ENCODE measurements at regions not wholly inside any gene's neighbourhood (a gene's known extent, or its start where the extent isn't known, plus 50 kb on each side); places are given as distances from the start of the nearest gene placed in this dataset.
"Not testable (repeated sequence)": the region's sequence is repeated elsewhere in the genome, so short reads cannot be mapped to it uniquely, and the experiment has no call there.

DNA sequence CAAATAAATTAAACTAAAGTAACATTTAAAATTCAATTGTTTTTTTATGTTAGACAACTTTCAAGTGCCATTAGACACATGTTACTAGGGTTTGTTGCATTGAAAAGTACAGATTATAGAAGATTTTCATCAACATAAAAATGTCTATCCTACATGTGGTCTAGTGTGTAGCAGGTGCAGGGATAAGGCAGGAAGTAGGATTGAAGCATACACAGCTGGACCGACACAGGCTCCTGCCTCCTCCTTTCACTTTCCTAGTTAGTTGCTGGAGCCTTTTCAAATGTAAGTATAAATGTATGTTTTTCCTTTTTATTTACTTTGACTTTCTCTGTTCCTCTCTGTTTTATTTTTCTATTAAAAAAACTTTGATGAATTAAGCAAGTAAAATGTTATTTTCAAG lies 246.9 kb upstream of the LUZP2 start:
- no peak overlapping the region for H3K27ac Mint-ChIP-seq
- no peak overlapping the region for H3K4me3 Mint-ChIP-seq
- H3K27me3 Mint-ChIP-seq, result no peaks in the 10 kb centered on the region
- H3K9me3 Mint-ChIP-seq, result no peaks in the 10 kb centered on the region
- no peaks in the 10 kb centered on the region for H3K36me3 Mint-ChIP-seq
- no peaks in the 10 kb centered on the region for H3K4me1 Mint-ChIP-seq

DNA sequence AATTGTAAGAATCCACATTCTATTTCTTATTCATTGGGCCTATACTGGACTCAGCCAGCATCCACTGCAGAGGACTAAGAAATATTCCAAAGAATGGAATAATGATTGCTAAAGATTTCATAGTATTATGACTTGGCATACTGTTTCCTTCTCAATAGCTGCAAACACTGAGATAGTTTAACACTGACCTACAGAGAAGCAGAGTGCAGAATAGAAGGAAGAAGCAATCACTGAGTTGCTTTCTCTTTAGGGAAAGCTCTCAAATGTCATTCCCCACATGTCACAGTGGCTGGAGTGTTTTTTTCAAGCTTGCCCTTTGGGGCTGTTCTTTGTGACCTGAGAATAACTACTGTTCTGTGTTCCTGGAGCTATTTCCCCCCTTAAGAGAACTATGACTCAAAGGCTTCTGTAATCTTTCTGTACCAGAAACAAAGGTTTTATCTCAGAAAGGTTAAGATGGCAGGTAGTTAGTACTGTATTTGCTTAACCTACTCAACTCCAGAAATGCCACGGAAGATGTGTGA lies 243.6 kb upstream of the LUZP2 start:
- Mint-ChIP-seq H3K4me3 (no peak overlapping the region), H3K36me3 (no peaks in the 10 kb centered on the region), H3K27me3 (no peaks in the 10 kb centered on the region), H3K27ac (no peak overlapping the region), H3K4me1 (no peaks in the 10 kb centered on the region), H3K9me3 (no peaks in the 10 kb centered on the region)

DNA sequence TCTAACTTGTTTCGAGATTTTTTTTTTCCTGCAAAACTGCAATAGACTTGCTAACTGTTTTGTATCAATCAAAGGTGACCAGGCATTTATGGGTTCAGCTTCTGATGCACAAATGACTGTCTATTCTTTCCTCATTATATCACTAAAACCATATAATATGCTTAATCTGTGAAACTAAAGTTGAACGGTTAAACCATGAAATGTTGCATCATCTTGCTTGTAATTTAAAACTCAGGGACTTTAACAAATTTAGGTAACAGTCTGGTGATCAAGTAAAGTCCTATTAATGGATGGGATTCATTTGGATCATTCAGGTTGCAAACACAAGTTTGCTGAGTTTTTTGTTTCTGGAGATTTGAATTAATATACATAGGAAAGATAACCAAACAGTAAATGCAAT lies 232.0 kb upstream of the LUZP2 start:
- peaks cover 5% of the 10 kb centered on the region for H3K9me3 Mint-ChIP-seq
- H3K36me3 Mint-ChIP-seq, result no peaks in the 10 kb centered on the region
- no peaks in the 10 kb centered on the region for H3K4me1 Mint-ChIP-seq
- H3K27ac Mint-ChIP-seq, result no peak overlapping the region
- no peak overlapping the region for H3K4me3 Mint-ChIP-seq
- no peaks in the 10 kb centered on the region for H3K27me3 Mint-ChIP-seq

- Mint-ChIP-seq H3K27me3 (no peaks in the 10 kb centered on the region), H3K27ac (no peak overlapping the region), H3K36me3 (no peaks in the 10 kb centered on the region), H3K4me1 (no peaks in the 10 kb centered on the region), H3K9me3 (peaks cover 5% of the 10 kb centered on the region), H3K4me3 (no peak overlapping the region)
Observed at GRCh38 chr11:24267014-24267413, 229.8 kb upstream of the LUZP2 start.

DNA sequence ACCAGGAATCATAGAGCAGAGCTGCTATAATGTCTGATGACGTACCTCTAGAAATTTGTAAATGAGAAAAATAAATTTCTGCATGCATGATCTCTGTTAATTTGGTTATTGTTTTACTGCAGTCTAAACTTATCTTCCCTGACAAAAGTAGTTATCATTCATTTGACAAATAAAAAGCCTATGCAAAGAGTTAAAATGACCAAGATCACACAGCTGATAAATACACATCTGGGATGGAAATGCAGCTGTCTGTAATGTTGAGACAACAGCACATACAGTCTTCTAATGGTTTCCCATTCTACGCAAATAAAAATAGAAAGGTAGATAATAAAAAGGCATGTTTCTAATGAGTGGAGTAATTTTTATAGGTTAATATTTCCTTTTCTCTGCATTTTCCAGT lies 225.1 kb upstream of the LUZP2 start:
- Mint-ChIP-seq H3K27ac (no peak overlapping the region), H3K9me3 (peaks cover 1% of the 10 kb centered on the region), H3K4me1 (no peaks in the 10 kb centered on the region), H3K36me3 (no peaks in the 10 kb centered on the region), H3K4me3 (no peak overlapping the region), H3K27me3 (no peaks in the 10 kb centered on the region)

DNA sequence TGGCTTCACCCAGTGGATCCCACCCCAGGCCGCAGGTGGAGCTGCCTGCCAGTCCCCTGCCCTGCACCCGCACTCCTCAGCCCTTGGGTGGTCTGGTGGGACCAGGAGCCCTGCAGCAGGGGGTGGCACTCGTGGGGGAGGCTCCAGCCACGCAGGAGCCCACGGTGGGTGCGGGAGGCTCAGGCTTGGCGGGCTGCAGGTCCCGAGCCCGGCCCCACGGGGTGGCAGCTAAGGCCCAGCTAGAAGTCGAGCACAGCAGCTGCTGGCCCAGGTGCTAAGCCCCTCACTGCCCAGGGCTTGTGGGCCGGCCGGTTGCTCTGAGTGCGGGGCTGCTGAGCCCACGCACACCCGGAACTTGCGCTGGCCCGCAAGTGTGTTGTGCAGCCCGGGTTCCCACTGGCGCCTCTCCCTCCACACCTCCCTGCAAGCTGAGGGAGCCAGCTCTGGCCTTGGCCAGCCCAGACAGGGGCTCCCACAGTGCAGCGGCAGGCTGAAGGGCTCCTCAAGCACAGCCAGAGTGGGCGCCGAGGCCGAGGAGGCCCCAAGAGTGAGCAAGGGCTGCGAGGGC lies 222.6 kb upstream of the LUZP2 start:
- not testable (repeated sequence) for H3K9me3 Mint-ChIP-seq, H3K36me3 Mint-ChIP-seq, H3K4me3 Mint-ChIP-seq, H3K27ac Mint-ChIP-seq, H3K4me1 Mint-ChIP-seq, H3K27me3 Mint-ChIP-seq

- H3K27me3 Mint-ChIP-seq, result no peaks in the 10 kb centered on the region
- H3K36me3 Mint-ChIP-seq, result no peaks in the 10 kb centered on the region
- H3K27ac Mint-ChIP-seq, result no peak overlapping the region
- H3K9me3 Mint-ChIP-seq, result peaks cover 6% of the 10 kb centered on the region
- no peak overlapping the region for H3K4me3 Mint-ChIP-seq
- no peaks in the 10 kb centered on the region for H3K4me1 Mint-ChIP-seq
Observed at GRCh38 chr11:24286238-24286637, 210.6 kb upstream of the LUZP2 start.

DNA sequence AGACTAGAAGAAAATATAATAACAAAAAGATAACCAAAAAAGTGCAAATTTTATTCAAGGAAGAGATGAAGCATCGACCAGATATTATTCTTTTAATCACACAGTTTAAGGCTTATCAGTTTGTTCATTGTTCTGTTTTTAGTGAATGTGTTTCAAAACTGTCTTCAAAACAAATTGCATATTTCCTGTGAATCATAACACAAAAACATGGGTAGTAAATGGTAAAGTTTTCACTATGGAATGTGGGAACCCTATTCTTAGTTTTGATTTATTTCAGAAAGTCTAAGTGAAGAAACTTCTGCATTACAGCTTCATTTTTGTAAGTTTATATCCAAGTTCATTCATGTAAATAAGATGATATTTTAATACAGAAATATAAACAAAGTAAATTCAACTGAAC lies 207.6 kb upstream of the LUZP2 start:
- Mint-ChIP-seq H3K36me3 (no peaks in the 10 kb centered on the region), H3K27ac (no peak overlapping the region), H3K9me3 (peaks cover 10% of the 10 kb centered on the region), H3K27me3 (no peaks in the 10 kb centered on the region), H3K4me1 (no peaks in the 10 kb centered on the region), H3K4me3 (no peak overlapping the region)

DNA sequence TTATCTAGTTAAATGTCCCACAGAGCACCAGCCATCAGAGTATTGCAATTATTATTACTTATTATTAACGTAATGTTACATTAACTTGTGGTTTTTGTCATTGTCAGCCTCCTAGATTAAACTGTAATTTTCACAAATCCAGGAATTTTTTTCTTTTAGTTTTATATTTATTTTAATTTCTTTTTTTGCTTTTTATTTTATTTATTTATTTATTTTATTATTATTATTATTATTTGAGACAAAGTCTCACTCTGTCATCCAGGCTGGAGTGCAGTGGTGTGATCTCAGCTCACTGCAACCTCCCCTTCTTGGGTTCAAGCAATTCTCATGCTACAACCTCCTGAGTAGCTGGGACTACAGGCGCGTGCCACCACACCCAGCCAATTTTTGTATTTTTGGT lies 202.9 kb upstream of the LUZP2 start:
- H3K4me3 Mint-ChIP-seq, result no peak overlapping the region
- no peaks in the 10 kb centered on the region for H3K27me3 Mint-ChIP-seq
- H3K4me1 Mint-ChIP-seq, result no peaks in the 10 kb centered on the region
- H3K27ac Mint-ChIP-seq, result no peak overlapping the region
- peaks cover 9% of the 10 kb centered on the region for H3K9me3 Mint-ChIP-seq
- no peaks in the 10 kb centered on the region for H3K36me3 Mint-ChIP-seq

- no peak overlapping the region for H3K27ac Mint-ChIP-seq
- peaks cover 14% of the 10 kb centered on the region for H3K9me3 Mint-ChIP-seq
- H3K36me3 Mint-ChIP-seq, result no peaks in the 10 kb centered on the region
- no peak overlapping the region for H3K4me3 Mint-ChIP-seq
- H3K27me3 Mint-ChIP-seq, result no peaks in the 10 kb centered on the region
- H3K4me1 Mint-ChIP-seq, result no peaks in the 10 kb centered on the region
Observed at GRCh38 chr11:24295360-24295759, 201.5 kb upstream of the LUZP2 start.

- Mint-ChIP-seq H3K4me3 (no peak overlapping the region), H3K4me1 (no peaks in the 10 kb centered on the region), H3K27ac (no peak overlapping the region), H3K36me3 (no peaks in the 10 kb centered on the region), H3K9me3 (peaks cover 15% of the 10 kb centered on the region), H3K27me3 (no peaks in the 10 kb centered on the region)
Observed at GRCh38 chr11:24297461-24297860, 199.4 kb upstream of the LUZP2 start.

GRCh38 chr11:24298146-24298545 lies 198.7 kb upstream of the LUZP2 start:
- Mint-ChIP-seq H3K27ac (no peak overlapping the region), H3K4me3 (no peak overlapping the region), H3K27me3 (no peaks in the 10 kb centered on the region), H3K9me3 (peaks cover 11% of the 10 kb centered on the region), H3K4me1 (no peaks in the 10 kb centered on the region), H3K36me3 (no peaks in the 10 kb centered on the region)

DNA sequence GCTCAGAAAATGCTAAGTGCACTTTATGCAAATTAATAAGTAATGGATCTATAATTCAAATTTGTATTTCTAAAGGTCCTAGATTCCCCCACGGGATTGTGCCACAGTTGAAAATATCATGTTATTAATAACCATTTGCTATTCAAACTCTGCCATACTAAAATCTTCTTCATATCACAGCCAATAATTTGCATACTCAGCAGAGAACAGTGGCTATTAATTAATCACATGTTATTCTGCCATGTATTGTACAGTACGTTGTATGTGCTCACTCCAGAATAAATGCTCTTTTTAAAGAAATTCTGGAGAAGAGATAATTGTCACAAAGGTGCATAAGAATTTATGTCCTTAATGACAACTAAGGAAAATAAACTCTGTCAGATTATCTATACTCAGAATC lies 184.9 kb upstream of the LUZP2 start:
- Mint-ChIP-seq H3K4me3 (no peak overlapping the region), H3K4me1 (no peaks in the 10 kb centered on the region), H3K36me3 (no peaks in the 10 kb centered on the region), H3K27me3 (no peaks in the 10 kb centered on the region), H3K9me3 (no peaks in the 10 kb centered on the region), H3K27ac (no peak overlapping the region)

- Mint-ChIP-seq H3K4me3 (no peak overlapping the region), H3K9me3 (no peaks in the 10 kb centered on the region), H3K27ac (no peak overlapping the region), H3K27me3 (no peaks in the 10 kb centered on the region), H3K36me3 (no peaks in the 10 kb centered on the region), H3K4me1 (no peaks in the 10 kb centered on the region)
Observed at GRCh38 chr11:24312464-24313238, 184.2 kb upstream of the LUZP2 start.

GRCh38 chr11:24321229-24321628 lies 175.6 kb upstream of the LUZP2 start:
- H3K4me1 Mint-ChIP-seq, result no peaks in the 10 kb centered on the region
- no peak overlapping the region for H3K27ac Mint-ChIP-seq
- H3K27me3 Mint-ChIP-seq, result no peaks in the 10 kb centered on the region

GRCh38 chr11:24324211-24324610 lies 172.6 kb upstream of the LUZP2 start:
- no peaks in the 10 kb centered on the region for H3K9me3 Mint-ChIP-seq
- H3K27ac Mint-ChIP-seq, result no peak overlapping the region
- H3K36me3 Mint-ChIP-seq, result no peaks in the 10 kb centered on the region
- no peaks in the 10 kb centered on the region for H3K4me1 Mint-ChIP-seq
- no peak overlapping the region for H3K4me3 Mint-ChIP-seq
- no peaks in the 10 kb centered on the region for H3K27me3 Mint-ChIP-seq

More at GRCh38 chr11:24321229-24321628, 175.6 kb upstream of the LUZP2 start:
- H3K36me3 Mint-ChIP-seq, result no peaks in the 10 kb centered on the region
- H3K4me3 Mint-ChIP-seq, result no peak overlapping the region
- H3K9me3 Mint-ChIP-seq, result peaks cover 6% of the 10 kb centered on the region

DNA sequence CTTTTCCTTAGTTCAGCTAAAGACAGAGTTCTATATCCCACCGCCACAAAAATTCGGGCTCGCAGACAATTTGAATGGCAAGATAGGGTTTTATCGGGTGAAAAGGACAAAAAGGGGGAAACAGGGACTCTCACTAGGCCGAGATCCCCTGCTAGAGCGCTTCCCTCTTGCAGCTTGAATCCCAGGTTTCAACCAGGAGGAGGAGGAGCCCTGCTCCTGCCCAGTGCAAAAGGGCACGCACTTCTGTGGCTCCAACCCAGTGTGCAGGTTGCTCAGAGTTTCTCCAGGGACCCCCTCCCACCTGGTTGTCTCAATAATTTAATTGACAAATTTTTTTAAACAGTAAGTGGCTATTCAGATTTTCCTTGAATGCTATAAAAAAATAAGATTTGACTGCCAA lies 152.6 kb upstream of the LUZP2 start:
- Mint-ChIP-seq H3K36me3 (no peaks in the 10 kb centered on the region), H3K27me3 (no peaks in the 10 kb centered on the region), H3K4me3 (no peak overlapping the region), H3K9me3 (no peaks in the 10 kb centered on the region), H3K27ac (no peak overlapping the region), H3K4me1 (no peaks in the 10 kb centered on the region)

All from activated naive CD4-positive, alpha-beta T cell treated with anti-CD3 and anti-CD28 coated beads, Interleukin-2, amount 50 U/mL, for 24 hours (primary cell).